Left lung (tissue), 4 donors: ENCODE measurements at regions not wholly inside any gene's neighbourhood (a gene's known extent, or its start where the extent isn't known, plus 50 kb on each side); places are given as distances from the start of the nearest gene placed in this dataset.

Experiments used
- ATAC-seq: fragments of 200-7000 bp; cut with Tn5 transposase; one replicate; pipeline ENCODE4 v1.9.1; 2020; ENCODE audit warnings: moderate library complexity
- DNase-seq, 4 donors: peaks; one replicate each; pipeline ENCODE4 v3.0.0-alpha.2; 2013 to 2020
- H3K27ac ChIP-seq, 2 donors: fragments of 200-600 bp; sonication (generic) in 1 of 2; one replicate each; pipeline versions ENCODE4 v1.5.0 to v1.8.0; 2020 to 2021
- H3K27me3 ChIP-seq, 2 donors: fragments of 200-600 bp; sonication (generic) in 1 of 2; one replicate each; pipeline versions ENCODE4 v1.5.0 to v1.8.0; 2020 to 2021
- H3K36me3 ChIP-seq, 2 donors: fragments of 200-600 bp; sonication (generic) in 1 of 2; one replicate each; pipeline versions ENCODE4 v1.5.0 to v1.8.0; 2020 to 2021
- H3K4me1 ChIP-seq, 2 donors: fragments of 200-600 bp; one replicate each; pipeline ENCODE4 v1.8.0; 2021
- H3K4me3 ChIP-seq, 2 donors: fragments of 200-600 bp; sonication (generic) in 1 of 2; one replicate each; pipeline versions ENCODE4 v1.5.0 to v1.8.0; 2020 to 2021; ENCODE audit warnings: mild to moderate bottlenecking in 1 of 2
- H3K9me3 ChIP-seq, 2 donors: fragments of 200-600 bp; sonication (generic) in 1 of 2; one replicate each; pipeline versions ENCODE4 v1.5.0 to v1.8.0; 2020 to 2021
- intact Hi-C, 2 donors: fragments of 100-400 bp; cut with DNase I; formaldehyde crosslinking; loops; one replicate each; pipeline versions ENCODE4 v1.11.2 to v1.14.2; 2022
- TF ChIP-seq, protein P1 (sequence below), 2 donors: fragments of 200-600 bp; sonication (generic) in 1 of 2; IDR thresholded peaks; one replicate each; pipeline versions ENCODE4 v1.5.0 to v1.8.0; 2021; ENCODE audit warnings: antibody characterized with exemption in 2 of 2
- donor health status: DM: no; HTN: yes; CAD: no.
- donor health status: DM: no; HTN: no; CAD: no.

DNA sequence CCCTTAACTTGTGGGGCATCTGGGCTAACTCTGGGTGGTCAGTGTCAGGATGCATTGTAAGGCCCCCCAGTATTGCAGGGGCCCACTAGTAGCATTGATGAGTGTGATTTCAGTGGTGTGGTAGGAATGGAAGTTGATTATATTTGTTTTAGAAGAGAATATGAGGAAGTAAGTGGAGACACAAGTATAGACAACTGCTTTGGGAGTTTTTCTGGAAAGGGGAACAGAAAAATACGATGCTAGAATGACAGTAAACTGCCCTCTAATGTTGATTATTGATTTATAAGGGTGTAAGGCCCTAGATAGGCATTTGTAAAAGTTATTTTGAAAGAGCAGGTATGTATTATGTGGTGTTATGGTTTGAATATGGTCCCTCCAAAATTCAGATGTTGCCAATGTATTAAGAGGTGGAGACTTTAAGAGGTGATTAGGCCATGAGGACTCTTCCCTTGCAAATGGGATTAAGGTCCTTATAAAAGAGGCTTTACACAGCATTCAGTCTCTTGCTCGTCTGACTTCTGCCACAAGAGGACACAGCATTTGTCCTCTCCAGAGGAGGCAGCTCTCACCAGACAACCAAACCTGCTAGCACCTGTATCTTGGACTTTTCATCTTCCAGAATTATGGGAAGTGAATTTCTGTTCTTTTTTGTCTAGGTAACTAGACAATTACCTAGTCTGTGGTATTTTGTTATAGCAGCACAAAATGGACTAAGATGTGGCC lies 135.9 kb upstream of the DTNBP1 start:
- ATAC-seq (no peak), DNase-seq (no peak)
- Histone ChIP-seq H3K27ac (no peak overlapping the region), H3K36me3 (no peaks in the 10 kb centered on the region), H3K4me1 (no peaks in the 10 kb centered on the region), H3K4me3 (no peak overlapping the region), H3K9me3 (peaks cover 0 to 16% of the 10 kb centered on the region in 2 donors), H3K27me3 (no peaks in the 10 kb centered on the region)
- intact Hi-C loops, result no loop called here
- TF ChIP-seq, protein P1, sequence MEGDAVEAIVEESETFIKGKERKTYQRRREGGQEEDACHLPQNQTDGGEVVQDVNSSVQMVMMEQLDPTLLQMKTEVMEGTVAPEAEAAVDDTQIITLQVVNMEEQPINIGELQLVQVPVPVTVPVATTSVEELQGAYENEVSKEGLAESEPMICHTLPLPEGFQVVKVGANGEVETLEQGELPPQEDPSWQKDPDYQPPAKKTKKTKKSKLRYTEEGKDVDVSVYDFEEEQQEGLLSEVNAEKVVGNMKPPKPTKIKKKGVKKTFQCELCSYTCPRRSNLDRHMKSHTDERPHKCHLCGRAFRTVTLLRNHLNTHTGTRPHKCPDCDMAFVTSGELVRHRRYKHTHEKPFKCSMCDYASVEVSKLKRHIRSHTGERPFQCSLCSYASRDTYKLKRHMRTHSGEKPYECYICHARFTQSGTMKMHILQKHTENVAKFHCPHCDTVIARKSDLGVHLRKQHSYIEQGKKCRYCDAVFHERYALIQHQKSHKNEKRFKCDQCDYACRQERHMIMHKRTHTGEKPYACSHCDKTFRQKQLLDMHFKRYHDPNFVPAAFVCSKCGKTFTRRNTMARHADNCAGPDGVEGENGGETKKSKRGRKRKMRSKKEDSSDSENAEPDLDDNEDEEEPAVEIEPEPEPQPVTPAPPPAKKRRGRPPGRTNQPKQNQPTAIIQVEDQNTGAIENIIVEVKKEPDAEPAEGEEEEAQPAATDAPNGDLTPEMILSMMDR (IDR thresholded peaks at IDR 0.05), result no peak

DNA sequence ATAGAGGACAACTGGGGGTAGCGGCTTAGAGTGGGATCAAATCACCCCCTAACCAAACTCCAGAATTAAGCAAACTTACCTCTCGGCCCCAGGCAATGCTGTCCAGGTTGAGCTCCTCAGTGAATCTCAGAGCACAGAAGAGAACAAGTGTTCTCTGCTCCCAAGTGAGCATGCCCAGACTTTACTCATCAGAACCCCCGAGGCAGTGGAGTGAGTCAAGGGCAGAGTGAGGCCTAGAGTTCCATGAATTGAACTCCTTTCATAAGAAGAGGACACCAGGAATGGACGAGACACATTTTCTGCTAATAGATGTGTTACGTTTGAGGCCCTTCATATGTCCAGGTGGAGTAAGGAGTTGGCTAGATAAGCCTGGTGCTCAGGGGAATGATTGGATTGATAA lies 134.0 kb upstream of the DTNBP1 start:
- H3K4me1 ChIP-seq, result no peaks in the 10 kb centered on the region
- peaks cover 0 to 16% of the 10 kb centered on the region in 2 donors for H3K9me3 ChIP-seq
- TF ChIP-seq, protein P1 (IDR thresholded peaks at IDR 0.05), result no peak
- no peaks in the 10 kb centered on the region for H3K27me3 ChIP-seq
- no peaks in the 10 kb centered on the region for H3K36me3 ChIP-seq
- H3K27ac ChIP-seq, result no peak overlapping the region
- ATAC-seq, result no peak
- intact Hi-C loops, result no loop called here
- DNase-seq, result no peak
- H3K4me3 ChIP-seq, result no peak overlapping the region

DNA sequence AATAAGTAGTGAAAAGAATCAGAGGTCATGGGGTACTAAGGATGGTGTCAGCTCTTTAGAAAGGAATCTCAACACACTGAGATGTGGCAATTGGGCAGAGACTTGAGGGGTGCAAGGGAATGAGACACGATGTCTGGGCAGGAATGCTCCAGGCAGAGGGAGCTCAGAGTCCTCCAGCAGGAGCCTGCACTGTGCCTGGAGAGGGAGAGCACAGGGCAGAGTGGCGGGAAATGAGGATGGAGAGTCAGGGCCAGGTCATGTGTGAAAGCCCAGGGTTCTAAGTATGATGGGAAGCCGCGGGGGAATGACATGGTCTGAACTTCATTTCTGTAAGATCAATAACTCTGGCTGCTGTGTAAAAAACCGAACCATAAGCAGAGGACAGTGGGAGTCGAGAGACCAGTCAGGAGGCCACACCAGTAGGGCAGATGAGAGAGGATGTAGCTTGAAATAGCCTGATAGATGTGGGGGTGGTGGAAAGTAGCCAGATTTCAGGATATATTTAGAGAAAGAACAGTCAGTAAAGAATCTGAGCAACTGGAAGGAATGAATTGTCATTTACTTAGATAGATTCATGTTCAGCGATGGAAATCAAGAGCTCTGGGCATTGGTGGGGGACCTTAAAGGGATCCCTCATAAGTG lies 133.4 kb upstream of the DTNBP1 start:
- Histone ChIP-seq H3K36me3 (no peaks in the 10 kb centered on the region), H3K27ac (no peak overlapping the region), H3K4me3 (no peak overlapping the region), H3K9me3 (peaks cover 0 to 16% of the 10 kb centered on the region in 2 donors), H3K27me3 (no peaks in the 10 kb centered on the region), H3K4me1 (no peaks in the 10 kb centered on the region)
- TF ChIP-seq, protein P1 (IDR thresholded peaks at IDR 0.05), result no peak
- intact Hi-C loops, result no loop called here
- no peak for ATAC-seq
- peak in 1 of 4 donors; percentile 10 for DNase-seq

DNA sequence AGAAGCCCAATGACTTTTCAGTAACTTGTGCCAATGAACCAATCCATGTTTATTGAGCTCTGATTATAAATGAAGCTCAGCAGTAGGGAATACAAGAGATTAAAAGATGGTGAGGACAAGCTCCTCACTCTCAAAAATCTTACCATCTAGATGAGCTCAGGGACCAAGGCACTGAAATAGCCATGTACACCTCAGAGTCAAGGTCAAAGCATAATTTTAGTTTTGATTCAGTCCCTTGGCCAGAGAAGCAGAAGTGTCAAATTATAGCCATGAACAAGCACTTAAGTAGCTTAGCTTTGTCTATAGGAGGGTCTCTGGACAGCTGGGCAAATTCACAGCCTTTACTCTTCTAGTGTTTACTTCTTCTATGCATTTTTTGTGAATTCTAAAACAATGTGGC lies 131.0 kb upstream of the DTNBP1 start:
- Histone ChIP-seq H3K36me3 (no peaks in the 10 kb centered on the region), H3K4me3 (no peak overlapping the region), H3K27me3 (no peaks in the 10 kb centered on the region), H3K27ac (no peak overlapping the region), H3K4me1 (no peaks in the 10 kb centered on the region), H3K9me3 (peaks cover 0 to 16% of the 10 kb centered on the region in 2 donors)
- DNase-seq (no peak), ATAC-seq (no peak)
- TF ChIP-seq, protein P1 (IDR thresholded peaks at IDR 0.05), result no peak
- intact Hi-C loops, result no loop called here

DNA sequence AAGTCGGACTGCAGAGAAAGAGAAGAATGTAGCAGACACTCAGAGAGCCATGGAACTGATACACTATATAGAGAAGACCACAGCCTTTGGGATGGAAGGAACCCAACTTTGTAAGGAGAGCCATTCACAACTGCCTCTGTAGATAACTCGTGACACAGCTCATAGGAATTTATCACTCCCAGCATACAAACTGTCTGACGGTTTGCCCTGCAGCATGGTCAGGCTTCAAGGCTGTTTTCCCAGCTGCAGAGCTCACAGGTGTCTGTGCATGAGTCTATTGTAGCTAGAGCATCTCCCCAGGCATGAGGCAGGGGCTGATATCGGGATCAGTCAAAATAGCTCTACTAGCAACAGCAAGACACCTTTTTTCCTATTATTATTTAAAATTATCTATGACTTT lies 130.5 kb upstream of the DTNBP1 start:
- intact Hi-C loops, result no loop called here
- Histone ChIP-seq H3K9me3 (peaks cover 0 to 12% of the 10 kb centered on the region in 2 donors), H3K4me1 (no peaks in the 10 kb centered on the region), H3K36me3 (no peaks in the 10 kb centered on the region), H3K27ac (no peak overlapping the region), H3K4me3 (no peak overlapping the region), H3K27me3 (no peaks in the 10 kb centered on the region)
- TF ChIP-seq, protein P1 (IDR thresholded peaks at IDR 0.05), result no peak
- DNase-seq (no peak), ATAC-seq (peak; percentile 22)
